IPS-18c (cell line): ENCODE measurements at regions not wholly inside any gene's neighbourhood (a gene's known extent, or its start where the extent isn't known, plus 50 kb on each side); places are given as distances from the start of the nearest gene placed in this dataset.

Experiments
- H3K4me3 ChIP-seq: 2 replicates; pipeline ENCODE4 v1.7.0; 2013; ENCODE audit warnings: low read depth, mild to moderate bottlenecking, low read length, moderate library complexity; ENCODE audit not compliant: insufficient read depth
- H3K9me3 ChIP-seq: one replicate; pipeline ENCODE4 v1.6.1; 2013; ENCODE audit warnings: mild to moderate bottlenecking, low read length, moderate library complexity; ENCODE audit not compliant: control insufficient read depth, insufficient read depth

DNA sequence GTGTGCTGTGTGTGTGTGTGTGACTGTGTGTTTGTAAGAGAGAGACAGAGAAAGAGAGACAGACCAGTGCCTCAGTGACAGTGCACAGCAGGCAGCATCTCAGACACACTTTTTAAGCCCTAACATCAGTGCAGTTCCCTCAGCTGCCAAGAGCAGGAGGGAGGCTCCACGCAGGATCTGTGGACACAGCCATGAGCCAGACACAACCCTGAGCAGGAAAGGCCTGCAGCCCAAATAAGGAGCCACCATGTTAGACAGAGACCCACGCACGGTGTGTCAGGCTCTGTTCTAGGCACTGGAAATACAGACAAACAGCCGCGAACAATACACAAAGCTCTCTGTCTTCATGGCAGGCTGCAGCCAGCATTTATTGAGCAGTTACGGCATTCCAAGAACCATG is 445.5 kb downstream of the MATN1 start:
- no peak overlapping the region for H3K4me3 ChIP-seq
- H3K9me3 ChIP-seq, result no peaks in the 10 kb centered on the region

DNA sequence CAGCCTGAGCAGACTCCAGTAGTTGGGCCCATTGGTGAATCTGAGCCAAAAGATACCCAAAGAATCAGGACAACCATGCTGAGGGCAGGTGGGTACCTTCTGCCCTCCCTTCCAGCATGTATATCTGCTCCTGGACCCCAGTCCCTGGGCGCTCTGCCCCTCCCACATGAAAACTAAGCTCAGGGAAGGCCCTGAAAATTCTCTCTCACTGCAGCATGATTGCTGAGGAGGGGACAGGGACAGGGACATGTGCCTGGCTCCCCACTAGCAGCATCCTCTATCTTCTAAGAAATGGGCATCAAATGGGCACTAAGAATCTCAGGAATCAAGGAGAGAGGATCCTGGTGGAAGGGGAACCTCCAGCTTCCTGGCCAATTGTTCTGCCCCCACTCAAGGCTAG is 446.0 kb downstream of the MATN1 start:
- Histone ChIP-seq H3K9me3 (no peaks in the 10 kb centered on the region), H3K4me3 (no peak overlapping the region)

DNA sequence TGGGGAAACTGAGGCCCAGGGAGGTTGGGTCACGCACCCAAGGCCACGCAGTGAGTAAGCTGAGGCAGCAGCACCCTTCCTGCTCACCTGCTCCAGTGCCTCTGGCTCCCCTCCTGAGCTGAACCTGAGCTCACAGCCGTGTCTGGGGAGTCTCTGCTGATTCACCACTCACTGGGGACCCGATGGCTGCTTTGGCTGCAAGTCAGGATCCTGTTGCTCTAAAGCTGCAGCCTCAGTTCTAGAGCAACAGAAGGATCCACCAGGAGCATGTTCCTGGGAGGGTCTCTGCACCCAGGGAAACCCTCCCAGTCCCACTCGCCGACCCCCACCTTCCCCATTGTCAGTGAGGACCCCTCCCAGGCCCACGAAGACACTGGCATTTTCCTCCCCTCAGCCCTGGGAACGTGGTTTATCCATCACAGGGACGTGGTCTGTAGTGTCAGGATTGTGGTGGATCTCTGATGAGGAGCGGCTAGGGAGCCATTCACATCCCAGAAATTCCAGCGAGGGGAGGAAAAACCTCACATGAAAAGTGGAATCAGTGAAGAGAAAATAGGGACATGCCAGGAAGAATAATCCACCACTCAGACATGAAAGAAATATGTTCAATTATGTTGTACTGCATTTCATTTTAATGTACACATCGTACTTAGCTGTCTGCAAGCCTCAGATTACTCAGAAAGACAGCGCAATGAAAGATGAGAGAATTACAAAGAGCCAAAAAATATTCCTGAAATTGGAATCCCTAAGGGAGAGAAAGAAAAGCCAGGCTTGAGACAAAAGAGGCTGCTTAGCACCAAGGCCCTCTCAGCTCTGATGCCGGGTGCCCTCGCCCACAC is 447.2 kb downstream of the MATN1 start:
- H3K4me3 ChIP-seq, result no peak overlapping the region
- H3K9me3 ChIP-seq, result no peaks in the 10 kb centered on the region

DNA sequence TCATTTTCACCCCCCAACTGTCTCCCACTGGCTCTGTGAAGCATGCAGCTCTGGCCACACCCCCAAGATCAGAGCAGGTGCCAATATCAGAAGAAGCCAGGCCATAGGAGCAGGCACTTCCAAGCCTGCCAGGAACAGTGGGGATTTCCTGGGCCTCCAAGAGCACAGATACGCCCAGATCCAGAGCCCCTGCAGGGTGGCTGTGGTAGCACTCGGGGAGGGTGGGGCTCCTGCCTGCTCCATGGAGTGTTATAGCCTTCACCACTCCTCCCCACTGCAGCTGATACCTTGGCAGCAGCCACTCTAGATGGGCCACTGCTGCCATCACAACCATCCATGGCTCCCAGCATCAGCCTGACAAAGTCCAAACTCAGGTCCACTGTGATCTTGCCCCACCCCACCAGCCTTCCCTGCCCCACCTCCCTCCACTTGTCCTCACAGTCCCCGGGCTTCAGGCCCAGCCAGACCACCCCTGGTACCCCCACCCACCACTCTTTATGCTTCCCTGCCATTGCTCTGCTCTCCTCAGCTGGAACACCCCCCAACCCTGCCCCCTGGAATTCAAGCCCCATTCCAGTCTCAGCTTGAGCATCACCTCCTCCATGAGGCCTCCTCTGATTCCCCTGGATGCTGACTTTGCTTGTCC is 448.3 kb downstream of the MATN1 start:
- no peak overlapping the region for H3K4me3 ChIP-seq

DNA sequence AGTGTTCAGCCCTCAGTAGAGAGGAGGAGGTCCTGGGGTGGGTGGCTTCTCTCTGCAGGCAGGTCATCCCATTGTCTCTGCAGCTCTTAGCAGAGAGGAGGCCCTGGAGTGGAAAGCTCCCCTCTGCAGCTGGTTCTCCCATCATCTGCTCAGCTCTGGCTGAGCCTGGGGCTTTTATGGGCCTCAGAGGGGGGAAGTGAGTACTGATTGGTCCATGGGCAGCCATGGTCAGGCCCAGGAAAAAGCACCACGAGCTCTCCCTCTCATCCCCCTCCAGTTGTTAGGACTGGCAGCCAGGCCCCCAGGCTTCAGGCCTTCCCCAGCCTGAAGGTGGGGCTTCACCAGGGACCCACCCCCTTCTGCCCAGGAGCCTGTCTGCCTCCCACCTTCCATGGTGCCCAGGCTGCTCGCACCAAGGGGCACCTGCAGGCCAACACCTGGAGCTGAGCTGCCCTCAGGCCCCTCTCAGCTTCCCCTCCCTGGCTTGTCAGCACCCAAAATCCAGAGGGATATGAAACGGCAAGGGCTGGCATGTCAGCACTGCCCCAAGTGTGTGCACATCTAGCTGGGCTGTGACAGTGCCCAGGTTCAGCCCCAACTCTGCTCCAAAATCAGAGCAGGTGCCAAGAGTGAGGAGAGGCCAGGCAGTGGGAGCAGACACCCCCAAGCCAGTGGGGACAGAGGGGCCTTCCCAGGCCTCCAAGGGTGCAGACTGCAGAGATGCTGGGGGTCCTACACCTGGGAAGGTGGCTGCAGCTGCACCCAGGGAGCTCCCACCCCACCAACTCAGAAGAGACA is 449.0 kb downstream of the MATN1 start:
- Histone ChIP-seq H3K4me3 (no peak overlapping the region), H3K9me3 (no peaks in the 10 kb centered on the region)

More for the DNA sequence above, 448.3 kb downstream of the MATN1 start:
- no peaks in the 10 kb centered on the region for H3K9me3 ChIP-seq

DNA sequence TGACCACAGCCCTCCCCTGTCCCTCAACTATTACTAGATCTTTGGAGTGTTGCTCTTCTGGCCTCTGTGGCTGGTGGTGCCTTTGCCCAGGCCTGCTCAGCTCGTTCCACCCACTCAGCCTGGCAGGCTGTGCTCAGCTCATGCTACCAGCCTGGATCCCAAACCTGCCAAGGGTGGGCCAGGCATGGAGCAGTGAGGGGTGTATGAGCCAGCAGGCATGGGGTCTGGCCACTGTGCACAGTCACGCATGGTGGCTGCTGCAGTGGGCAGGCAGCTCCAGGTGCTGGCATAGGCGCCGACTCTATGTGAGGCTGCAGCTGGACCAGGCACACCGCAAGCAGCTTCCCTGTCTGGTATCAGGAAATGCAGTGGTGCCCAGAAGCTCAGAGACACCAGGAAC is 449.9 kb downstream of the MATN1 start:
- Histone ChIP-seq H3K9me3 (no peaks in the 10 kb centered on the region), H3K4me3 (no peak overlapping the region)

DNA sequence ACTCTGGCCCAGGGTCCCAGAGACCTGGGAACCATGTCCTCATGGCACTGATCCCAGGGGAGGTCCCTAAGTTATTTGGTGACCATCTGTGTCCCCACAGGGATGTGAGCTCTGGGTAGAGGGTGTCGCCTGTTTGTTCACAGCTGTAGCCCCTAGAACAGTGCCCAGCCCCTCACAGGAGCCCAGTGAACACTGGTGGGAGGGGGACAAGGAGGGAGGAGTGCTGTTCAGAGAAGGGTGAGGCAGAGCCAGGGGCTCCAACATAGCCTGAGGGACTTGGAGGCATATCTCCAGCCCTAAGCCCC is 450.4 kb downstream of the MATN1 start:
- Histone ChIP-seq H3K9me3 (no peaks in the 10 kb centered on the region), H3K4me3 (no peak overlapping the region)

DNA sequence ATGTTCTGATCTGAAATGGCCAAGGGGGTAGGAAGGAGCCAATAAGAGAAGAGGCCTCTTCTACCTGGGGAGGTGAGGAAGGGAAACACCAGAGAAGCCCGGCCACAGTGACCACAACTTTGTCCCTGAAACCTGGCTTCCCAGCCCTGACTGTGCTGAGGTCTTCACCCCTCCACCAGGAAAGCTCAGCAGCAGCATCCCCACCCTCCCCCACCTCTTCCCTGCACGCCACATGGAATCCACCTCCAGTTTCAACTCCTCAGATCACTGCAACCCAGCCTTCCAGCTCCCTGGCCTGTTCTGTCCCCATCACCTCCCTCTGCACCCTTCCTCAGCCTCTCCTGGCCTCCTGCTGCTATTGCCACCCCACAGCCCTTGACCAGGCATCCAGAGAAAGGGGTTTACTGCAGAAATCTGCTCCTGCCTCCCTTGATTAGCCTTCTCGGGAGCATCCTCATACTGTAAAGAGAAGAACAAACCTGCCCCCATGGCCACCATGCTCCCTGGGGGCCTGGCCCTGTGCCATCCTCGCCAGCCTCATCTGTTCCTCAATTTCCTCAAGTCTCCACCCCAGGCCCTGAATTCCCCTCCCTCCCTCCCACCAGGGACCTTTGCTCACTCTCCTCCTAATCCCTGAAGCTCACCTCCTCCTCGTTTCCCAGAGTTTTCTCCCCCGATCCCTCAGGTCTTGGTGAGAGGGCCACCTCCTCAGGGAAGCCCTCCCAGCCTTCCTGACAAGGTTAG is 450.9 kb downstream of the MATN1 start:
- Histone ChIP-seq H3K4me3 (no peak overlapping the region), H3K9me3 (no peaks in the 10 kb centered on the region)

DNA sequence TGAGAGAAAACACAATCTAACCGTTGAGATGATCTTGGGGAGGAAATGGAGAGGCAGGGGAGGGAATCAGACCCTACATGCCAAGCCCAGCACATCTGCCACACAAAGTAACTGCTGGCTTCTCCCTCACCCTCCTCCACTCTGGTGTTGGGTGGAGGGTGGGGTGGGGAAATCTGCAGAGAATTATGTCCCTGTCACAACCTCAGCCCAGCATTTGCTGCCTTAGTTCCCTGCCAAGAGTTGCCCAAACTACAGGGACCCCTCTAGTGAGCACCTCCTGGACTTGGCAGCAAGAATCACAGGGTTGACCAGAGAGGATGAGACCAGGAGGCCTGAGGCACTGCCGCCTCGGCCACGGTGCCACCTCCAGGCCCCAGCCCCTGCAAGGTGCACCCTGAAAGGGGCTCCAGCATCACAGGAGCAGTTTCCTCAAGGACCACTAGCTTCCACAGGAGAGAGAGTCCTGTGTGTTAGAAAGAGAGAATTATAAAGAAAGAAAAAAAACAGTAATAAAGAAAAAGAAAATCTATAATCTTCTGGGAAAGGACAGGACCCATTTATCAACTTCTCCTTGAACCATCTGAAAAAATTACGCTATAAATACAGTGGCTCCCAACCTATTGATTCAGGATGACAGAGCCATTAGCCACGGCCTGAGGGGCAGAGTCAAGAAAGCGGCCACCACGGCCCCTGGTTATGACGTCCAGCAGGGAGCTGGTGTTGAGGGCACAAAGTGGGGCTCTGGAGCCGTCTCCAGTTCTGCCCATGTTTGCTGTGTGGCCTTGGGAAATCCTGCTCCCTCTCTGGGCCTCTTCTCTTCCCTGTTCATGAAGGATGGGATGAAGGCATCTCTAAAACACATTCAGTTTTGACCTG is 451.7 kb downstream of the MATN1 start:
- H3K4me3 ChIP-seq, result no peak overlapping the region

DNA sequence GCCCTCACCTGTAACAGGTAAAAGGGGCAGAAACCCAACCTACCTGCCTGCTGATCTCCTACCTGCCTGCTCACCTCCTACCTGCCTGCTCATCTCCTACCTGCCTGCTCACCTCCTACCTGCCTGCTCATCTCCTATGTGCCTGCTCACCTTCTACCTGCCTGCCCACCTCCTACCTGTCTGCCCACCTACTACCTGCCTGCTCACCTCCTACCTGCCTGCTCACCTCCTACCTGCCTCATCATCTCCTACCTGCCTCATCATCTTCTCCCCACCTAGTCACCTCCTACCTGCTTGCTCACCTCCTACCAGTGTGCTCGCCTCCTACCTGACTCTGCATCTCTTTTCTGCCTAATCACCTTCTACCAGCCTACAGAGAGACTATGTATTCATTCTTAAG is 452.9 kb downstream of the MATN1 start:
- Histone ChIP-seq H3K9me3 (no peaks in the 10 kb centered on the region), H3K4me3 (no peak overlapping the region)

More for the DNA sequence above, 451.7 kb downstream of the MATN1 start:
- no peaks in the 10 kb centered on the region for H3K9me3 ChIP-seq

DNA sequence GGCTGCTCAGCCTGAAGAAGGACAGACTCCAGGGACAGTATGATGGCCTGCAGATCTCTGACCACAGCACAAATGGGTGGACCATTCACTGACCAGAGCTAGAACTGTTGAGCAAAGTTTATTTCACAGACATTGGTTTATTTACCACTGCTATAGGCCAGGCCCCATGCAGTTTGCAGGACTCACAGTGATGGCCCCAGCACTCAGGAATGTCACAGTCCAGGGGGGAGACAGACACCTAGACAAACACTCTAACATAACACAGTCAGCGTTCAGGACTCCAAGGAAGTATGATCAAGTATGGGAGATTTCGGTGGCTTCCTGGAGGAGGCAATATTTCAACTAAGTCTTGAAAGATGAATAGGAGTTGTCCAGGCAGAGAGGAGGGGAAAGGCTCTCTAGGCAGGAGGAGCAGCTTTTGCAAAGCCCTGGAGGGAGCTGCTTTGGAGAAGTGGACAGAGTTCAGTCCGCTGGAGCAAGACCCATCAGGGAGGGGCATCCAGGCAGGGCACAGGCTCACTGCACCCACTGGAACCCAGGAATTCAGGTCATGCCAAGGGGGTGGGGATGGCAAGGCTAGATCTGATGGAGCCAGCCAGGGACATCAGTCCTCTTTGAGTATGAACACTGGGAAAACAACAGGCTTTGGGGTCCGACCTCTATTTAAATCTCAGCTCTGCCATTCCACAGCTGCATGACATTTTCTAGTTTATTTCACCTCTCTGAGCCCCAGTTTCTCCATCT is 454.3 kb downstream of the MATN1 start:
- H3K9me3 ChIP-seq, result no peaks in the 10 kb centered on the region
- no peak overlapping the region for H3K4me3 ChIP-seq

DNA sequence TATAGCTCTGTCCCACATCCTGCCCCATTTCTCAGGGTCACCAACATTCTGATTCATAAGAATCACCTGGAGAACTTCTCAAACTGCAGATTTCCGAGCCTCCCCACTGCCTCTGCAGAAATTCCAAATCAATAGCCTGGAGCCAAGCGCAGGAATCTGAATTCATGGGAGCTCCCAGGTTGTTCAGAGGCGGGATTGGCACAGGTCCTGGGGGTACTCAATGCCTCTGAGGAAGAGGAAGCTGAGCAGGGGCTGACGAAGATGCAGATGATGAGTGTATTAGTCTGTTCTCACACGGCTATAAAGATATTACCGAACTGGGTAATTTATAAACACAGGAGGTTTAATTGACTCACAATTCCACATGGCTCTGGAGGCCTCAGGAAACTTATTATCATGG is 455.5 kb downstream of the MATN1 start:
- H3K9me3 ChIP-seq, result no peaks in the 10 kb centered on the region
- H3K4me3 ChIP-seq, result no peak overlapping the region

DNA sequence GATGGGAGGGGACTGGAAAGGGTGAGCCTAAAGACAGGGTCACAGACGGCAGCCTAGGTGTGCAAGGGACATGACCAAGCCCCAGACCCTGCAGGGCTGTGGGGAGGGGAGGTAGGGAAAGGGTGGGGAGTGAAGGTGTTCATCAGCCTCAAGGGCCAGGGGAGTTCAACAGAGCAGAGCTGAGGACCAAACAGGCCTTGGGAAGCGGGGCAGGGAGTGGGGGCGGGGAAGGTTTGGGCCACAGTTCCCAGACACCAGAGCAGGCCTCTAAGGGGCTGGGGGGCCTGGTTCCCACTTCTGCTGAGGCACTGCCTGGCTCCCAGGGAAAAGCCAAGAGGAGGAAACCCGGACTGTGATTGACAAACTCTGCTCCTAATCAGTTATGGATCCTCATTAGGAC is 456.3 kb downstream of the MATN1 start:
- Histone ChIP-seq H3K9me3 (no peaks in the 10 kb centered on the region), H3K4me3 (no peak overlapping the region)

DNA sequence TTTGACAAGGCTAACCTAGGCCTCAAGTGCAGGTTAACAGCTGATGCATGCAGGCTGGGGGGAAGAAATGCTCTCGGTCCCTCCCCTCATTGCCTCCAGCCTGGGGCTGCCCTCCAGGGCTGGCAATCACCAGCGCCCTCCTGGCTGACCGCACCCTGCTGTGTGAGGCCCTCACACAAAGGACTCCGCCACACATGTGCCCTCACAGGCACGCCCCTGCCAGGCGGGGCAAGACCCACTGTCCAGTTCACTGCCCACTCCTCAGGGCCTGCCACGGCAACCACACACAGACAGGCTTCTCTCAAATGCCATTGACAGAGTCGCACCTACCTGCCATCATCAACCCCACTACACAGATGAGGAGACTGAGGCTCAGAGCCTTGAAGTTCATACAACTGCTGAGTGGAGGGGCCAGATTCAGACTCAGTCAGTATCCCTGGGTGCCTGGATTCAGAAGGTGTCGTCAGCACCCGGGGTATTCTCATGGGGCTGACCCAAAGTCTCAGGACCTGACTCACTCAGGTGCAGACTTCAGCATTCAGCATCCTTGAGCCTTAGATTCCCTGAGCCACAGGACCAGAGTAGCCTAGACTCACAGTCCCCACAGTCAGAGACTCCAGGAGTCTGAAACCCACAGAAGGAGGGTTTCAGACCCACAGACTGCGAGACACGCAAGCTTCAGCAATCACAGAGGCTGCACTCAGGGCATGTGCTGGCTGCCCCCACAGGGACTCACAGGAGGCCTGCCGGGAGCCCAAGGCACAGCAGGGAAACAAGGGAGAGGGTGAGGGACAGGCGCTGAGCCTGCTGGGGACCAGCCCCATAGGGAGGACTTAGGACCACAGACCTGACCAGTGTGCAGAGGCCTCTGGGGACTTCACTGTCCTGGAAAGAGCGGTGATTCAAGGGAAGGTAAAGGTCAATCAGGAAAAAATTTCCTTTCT is 458.0 kb downstream of the MATN1 start:
- no peaks in the 10 kb centered on the region for H3K9me3 ChIP-seq
- no peak overlapping the region for H3K4me3 ChIP-seq

DNA sequence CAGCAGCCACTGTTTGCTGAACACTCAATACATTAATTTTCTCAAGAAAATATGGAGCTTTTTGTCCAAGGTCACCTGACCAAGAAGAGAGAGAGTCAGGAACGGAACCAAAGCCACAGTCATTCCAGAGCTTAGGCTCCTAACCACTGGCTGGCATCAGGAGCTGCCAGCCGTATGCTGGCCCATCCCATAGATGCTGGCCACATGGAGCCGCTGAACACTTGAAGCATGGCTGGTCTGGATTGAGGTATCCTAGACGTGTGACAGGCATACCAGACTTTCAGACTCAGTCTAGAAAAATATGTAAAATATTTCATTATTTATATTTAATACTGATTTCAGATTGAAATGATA is 458.7 kb downstream of the MATN1 start:
- Histone ChIP-seq H3K9me3 (no peaks in the 10 kb centered on the region), H3K4me3 (no peak overlapping the region)
